Omental fat pad (tissue), 3 donors: ENCODE measurements at regions not wholly inside any gene's neighbourhood (a gene's known extent, or its start where the extent isn't known, plus 50 kb on each side); places are given as distances from the start of the nearest gene placed in this dataset. TPM values are rescaled to one million over a fixed set of nuclear protein-coding genes. Genes with fewer than 3 reads are reported as not detected.

Source experiments
- ATAC-seq: fragments of 150-250 bp; one replicate; pipeline ENCODE4 v1.9.1; 2016; ENCODE audit warnings: mild to moderate bottlenecking, moderate library complexity; ENCODE audit not compliant: low FRiP score
- DNase-seq: peaks from one replicate; pipeline ENCODE4 v3.0.0-alpha.2; 2019; ENCODE audit warnings: low spot score
- CTCF ChIP-seq, 3 donors: fragments of 450-650 bp; IDR thresholded peaks; one replicate each; pipeline ENCODE4 v1.5.1; 2016 to 2017; ENCODE audit warnings: antibody characterized with exemption in 3 of 3, mild to moderate bottlenecking in 3 of 3, moderate library complexity in 2 of 3
- small RNA-seq: library from RNA; depleted of rRNA; stranded (forward); fragments of <200 nt; gene quantifications from one replicate; pipeline ENCODE3, GENCODE V24; 2016

- DNase-seq (no peak), ATAC-seq (no peak)
- no peak for TF ChIP-seq CTCF (IDR thresholded peaks at IDR 0.05)
Observed at GRCh38 chr3:165903885-165904630, 66.8 kb upstream of the BCHE start.

GRCh38 chr3:165899066-165899465 lies 61.8 kb upstream of the BCHE start:
- no peak for ATAC-seq
- no peak for DNase-seq
- TF ChIP-seq CTCF (IDR thresholded peaks at IDR 0.05) = no peak

DNA sequence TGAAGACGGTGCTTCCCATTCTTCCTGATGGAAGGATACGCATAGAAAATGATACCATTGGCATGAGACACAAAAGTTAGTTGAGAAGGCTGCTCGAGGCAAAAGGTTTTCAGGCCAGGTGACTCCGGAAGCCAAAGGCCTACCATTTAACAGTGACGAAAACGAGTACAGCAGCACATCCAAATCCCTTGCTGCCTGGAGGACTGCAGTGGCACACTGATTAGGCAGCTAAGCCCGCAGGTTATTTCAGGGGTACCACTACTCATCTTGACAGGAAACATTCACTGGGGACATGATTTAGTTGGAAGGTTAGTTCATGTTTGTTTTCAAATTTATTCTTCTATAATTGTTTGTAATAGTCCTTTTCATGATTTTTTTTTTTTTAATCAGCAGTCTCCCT lies 59.9 kb upstream of the BCHE start:
- TF ChIP-seq CTCF (IDR thresholded peaks at IDR 0.05) = no peak
- ATAC-seq (no peak), DNase-seq (no peak)

DNA sequence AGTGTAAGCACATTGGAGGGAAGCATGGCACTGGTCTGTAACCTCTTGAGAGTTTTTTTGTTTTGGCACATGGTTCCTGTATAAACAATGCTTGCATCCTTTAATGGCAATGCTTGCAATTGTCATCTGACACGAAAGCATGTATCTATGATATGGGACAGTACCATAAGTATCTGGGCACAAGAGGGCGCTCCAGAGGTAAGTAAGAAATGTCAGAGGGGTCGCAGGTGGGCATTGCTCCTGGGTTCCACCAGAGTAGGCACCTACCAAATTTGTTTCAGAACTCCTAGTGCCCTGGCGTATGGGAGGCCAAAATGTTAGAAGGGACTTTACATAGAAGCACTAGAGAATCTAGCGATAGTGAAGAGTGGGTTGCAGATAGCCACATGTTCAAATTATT lies 58.7 kb upstream of the BCHE start:
- ATAC-seq (no peak), DNase-seq (no peak)
- no peak for TF ChIP-seq CTCF (IDR thresholded peaks at IDR 0.05)

- TF ChIP-seq CTCF (IDR thresholded peaks at IDR 0.05) = no peak
- no peak for DNase-seq
Observed at GRCh38 chr3:165892565-165892964, 55.3 kb upstream of the BCHE start.

More at GRCh38 chr3:165892565-165892964, 55.3 kb upstream of the BCHE start:
- no peak for ATAC-seq

Small RNA genes lying in the stretch of these regions (small RNA-seq; reads per million reads assigned to genes)
- gene AC069439.1 (not detected), gene AC072046.1 (not detected), gene AC072046.2 (not detected), gene MTND4LP10 (not detected), gene RN7SKP298 (not detected)
